GM18511 (cell line): ENCODE measurements at regions not wholly inside any gene's neighbourhood (a gene's known extent, or its start where the extent isn't known, plus 50 kb on each side); places are given as distances from the start of the nearest gene placed in this dataset.
"Not testable (repeated sequence)": the region's sequence is repeated elsewhere in the genome, so short reads cannot be mapped to it uniquely, and the experiment has no call there.

Experiments used
- ATAC-seq: cut with Tn5 transposase; IDR thresholded peaks from one replicate; pipeline ENCODE4 v1.9.1; 2021; ENCODE audit warnings: mild to moderate bottlenecking, moderate library complexity; ENCODE audit not compliant: unreplicated experiment

DNA sequence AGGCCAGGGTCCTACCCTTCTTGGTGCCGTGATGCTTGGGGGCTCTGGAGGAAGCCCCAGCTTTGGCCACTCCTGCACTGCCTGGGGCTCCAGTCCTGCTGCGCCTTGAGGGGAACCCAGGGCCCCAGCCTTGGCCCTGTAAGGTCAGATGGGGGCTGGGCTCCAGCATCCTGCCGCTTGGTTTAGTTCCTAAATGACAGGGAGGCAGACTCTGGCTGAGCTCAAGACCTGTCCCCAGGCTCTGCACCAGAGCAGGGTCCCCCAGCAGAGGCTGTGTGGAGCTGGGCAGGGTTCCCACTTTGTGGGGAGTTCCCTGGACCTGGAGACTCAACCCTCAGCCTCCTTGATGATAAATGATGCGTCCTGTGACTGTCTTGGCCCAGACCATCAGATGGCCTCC, 395.4 kb downstream of the TMEM121 start:
- ATAC-seq, result not testable (repeated sequence)

DNA sequence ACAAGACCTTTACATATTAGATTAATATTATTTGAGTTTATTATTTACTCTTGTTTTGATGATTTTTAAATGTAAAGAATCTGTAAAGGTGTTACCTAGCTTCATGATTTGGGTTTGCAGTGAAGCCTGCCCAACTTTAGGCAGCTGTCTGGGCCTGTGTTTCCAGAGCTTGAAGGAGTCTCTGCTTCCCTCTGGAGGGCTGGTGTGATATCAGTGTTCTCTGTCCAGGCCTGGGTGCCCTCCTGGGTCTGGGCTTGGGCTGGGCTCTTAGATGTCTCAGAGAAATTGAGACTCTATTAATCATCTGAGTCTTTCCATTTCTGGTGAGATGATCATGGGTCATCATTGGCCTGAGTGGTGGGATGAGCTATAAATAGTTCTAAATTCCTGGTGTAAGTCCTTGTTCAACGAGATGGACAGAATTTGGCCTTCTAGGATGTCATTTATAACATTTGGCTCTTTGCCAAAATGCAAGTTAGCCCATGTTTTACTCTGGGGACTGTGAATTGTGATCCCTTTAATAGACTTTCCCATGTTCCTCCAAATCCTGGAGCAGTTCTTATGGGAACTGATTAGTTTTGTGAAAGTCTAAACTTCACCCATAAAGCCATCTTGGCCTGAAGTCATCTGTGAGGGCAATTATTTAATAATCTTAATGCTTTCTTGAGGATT, 397.3 kb downstream of the TMEM121 start:
- not testable (repeated sequence) for ATAC-seq

DNA sequence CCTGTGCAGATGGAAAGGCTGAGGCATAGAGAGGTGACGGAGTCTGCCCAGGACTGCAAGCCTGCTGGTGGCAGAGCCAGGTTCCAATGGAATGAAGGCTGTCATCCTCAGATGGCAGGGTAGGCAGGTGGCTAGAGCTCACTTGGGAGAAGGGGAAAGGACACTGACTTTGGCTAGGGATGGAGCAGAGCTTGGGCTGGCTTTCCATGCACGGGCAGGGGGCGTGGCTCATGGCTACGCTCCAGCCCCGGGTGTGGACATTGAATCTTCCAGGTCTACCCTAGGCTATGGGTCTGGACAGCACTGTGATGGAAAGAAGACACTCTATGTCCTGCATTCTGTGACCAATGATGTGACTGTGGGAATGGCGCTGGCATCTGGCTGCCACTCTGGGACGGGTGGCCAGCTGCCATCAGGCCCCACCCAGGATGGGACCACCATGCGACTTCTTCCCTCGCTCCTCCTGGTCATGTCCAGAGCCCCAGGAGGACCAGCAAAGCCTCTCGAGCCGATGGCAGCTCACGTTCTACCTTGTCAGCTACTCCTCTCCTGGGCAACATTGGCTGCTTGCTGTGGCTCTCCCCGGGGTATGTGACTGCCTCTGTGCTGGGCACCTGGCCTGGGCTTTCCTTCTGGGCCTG, 398.7 kb downstream of the TMEM121 start:
- ATAC-seq, result no peak

DNA sequence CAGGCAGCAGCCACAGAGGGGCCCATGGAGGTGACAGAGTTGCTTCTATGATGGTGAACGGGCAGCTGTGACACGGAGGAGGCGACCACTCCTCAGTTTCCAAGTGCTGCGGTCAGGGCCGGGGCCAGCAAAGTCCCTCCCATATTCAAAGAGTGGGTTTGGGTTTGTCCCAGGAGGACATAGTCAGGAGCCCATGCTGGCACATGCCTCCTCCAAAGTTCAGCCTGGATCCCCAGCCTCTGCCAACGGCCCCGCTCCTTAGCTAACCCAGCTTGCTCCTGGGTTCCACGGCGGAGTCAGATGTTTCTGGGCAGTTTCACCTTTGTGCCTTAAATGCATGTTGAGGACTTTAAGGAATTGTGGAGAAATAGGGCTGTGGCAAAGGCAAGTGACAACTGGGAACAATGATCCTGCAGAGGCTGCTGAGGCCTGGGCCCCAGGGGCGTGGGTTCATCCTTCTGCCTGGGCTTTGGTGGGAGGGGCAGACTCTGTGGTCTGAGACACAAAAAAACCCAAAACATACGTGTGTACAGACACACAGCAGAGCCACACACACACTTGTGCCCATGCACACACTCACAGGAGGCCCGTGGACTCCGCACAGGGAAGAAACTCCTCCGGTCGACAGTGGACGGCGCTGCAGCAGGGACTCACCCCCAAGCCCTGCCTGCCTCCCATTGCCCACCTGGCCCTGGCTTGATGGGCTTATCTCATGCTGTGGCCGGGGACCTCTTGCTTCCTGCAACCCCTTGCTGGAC, 399.4 kb downstream of the TMEM121 start:
- no peak for ATAC-seq

DNA sequence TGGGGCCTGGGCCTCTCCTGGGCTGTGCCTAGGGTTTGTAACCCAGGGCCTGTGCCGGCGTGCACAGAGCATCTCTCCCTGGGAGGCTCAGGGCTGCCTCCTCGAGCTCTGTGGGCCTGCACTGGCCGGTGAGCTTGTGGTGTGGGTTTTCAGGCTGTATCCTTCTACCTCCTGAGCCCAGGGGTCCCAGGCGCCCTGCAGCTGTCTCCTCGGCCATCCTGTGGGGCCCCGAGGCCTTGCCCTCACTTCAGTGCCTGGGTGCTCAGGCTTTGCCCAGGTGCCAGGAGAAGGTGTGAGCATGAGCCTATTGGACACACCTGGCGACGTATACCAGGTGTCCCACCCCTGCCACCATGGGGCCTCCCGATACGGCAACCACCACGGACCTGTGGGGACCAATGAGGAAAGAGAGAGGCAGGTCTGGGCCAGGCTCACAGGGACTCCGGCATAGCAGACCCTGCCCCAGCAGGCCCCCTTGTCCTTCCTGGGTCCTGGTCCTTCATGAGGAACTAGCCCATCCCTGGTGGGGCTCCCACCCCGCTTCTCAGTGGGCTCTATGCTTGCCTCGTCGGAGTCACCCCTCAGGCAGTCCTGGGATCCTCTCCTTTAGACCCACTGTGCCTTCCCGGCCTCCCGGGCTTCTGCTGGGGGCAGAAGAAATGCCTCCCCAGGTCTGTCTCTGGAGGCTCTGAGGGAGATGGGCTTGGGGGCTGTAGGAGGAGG, 400.2 kb downstream of the TMEM121 start:
- ATAC-seq, result no peak

DNA sequence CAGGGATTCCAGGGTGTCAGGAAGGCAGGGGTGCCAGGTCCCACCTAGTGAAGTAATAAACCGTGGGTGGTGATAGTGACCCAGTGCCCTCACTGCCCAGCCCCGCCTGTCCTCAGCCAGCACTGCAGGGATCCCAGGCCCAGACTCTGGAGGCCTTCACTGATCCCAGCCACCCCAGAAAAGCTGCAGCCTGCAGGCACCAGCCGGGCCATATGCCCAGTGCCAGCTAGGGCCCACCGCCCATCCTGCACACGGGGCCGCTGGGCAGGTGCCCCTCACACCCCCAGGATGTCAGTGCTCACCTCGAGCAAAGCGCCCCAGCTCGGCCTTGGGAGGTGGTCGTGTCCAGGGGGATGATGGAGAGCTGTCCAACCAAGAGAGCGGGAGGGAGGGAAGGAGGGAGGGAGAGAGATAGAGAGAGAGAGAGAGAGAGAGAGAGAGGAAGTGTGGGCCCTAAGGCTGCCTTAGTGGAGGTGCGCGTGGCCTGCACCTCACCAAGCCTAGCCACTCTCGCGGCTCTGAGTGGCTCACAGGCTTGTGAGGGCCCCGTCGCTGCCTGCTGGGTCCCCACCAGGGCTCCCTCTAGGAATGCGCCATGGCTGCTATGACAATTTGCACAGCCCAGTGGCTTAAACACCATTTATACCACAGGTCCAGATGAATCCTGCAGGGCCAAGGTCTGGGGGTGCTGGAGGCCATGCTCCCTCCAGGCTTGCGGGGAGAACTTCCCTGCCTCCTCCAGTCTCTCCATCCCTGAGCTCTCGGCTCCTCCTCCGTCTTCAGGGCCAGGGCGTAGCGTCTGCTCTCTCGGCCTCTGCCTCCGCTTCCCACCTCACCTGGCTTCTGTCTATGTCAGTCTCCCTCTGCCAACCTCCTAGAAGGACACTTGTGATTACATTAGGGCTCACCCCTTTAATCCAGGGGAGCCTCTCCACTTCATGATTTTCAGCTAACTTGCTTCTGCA, 401.0 kb downstream of the TMEM121 start:
- no peak for ATAC-seq

DNA sequence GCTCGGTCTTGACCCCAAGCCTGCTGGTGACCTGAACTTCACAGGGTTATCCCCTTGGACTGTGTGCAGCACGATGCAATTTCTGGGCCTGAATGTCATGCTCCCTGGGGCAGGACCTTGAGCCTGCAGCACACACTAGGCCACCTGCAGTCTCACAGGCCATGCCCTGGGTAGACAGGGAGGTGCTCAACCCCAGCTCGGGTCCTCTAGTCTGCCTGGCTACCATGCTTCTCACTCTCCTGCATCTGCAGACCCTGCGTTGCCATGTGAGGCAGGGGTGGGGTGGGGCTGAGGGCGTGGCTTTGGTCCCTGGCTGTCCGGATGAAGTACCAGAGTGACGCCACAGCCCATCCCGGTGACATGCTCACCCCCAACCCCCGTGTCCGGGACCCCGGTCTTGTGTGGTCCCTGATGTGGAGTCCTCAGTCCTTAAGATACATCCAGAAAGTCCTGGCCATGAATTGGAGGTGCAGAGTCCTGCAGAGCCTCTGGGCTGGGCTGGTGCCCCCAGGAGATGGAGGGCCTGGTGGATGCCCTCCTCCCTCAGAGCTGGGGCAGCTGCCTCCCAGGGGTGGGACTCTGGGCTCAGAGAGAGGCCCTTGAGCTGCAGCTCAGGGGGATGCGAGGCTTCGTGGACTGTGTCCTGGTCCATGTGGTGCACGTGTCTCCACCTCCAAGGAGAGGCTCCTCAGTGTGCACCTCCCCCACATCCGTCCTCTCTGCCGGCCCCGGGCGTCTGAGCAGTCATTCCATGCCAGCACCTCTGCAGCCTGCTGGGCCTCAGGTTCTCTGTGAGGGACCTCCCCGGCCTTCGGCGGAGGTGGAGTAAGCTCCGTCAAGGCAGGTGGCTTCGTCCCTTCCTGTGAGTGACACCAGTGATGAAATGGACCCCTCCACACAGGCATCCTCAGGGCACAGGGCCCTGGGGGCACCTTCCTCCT, 402.1 kb downstream of the TMEM121 start:
- ATAC-seq, result not testable (repeated sequence)

DNA sequence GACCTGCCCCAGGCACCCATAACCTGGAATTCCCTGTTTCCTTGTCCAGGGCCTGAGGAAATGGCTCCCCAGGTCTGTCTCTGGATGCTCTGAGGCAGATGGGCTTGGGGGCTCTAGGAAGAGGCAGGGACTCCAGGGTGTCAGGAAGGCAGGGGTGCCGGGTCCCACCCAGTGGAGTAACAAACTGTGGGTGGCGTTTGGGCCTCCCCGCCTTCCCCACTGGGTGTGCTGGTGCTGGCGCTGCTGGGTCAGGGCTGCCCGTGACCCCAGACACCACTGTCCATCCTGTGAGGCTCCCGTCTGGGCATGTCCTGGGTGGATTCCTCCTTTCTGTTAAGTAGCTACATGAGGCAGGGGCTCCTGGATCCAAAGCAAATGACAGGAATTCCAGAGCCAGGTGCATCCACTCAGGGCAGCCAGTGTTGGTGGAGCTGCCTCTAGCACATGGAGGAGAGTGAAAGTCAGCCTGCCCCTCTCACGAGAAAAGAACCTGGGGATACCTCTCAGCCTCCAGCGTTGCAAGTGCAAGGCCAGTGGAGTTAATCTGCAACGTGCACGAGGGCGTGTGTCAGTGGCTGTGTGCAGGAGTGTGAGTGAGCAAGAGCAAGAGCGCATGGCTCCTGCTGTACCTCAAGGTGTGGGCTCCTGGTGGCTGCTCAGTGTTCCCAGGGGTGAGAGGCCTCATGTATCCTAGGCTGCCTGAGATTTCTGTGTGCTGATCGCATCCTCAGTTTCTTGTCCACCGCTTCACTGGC, 403.1 kb downstream of the TMEM121 start:
- ATAC-seq, result no peak

DNA sequence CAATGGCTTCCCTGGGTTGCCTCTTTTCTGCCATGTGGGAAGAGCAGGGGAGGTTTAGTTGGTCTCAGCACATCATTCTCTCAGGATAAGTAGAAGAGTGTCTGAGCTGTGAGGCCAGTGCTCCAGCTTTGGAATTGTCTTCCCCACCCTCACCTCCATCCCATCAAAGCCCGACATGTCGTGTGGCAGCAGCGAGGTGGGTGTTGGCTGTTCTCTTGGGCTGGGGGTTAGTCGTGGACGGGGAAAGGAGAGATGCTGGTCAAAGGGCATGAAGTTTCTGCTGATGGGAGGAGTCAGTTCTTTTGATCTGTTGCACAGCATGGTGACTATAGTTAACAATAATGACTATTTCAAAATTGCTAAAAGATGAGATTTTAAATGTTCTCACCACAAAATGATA, 404.2 kb downstream of the TMEM121 start:
- no peak for ATAC-seq

DNA sequence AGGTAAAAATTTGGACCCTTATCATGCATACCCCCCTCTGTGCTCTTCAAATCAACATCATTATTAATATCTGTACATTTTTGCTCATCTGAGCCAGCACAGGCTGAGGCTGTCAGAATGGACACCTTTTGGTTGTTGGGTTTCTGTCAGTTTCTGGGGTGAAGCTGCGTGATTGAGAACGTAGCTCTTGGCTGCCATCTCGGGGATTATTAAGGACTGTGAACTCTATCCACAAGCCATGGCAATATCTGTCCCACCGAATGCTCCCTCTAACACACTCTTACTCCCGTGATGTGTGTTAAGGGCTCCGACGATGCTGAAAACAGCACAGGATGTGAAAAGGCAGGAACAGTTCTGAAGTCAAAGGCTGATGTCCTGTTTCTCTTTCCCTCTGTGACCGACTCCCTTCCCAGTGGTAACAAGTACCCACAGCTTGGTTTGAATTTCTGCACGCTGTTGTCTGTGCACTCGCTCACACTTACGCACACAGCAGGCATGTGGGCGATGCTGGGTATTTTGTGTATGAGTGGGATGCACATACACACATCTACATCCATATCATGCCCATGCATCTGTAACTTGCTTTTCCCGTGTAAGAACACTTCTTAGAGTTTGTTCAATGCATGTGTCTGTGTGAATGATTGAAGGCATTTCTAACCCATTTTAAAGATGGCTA, 405.6 kb downstream of the TMEM121 start:
- no peak for ATAC-seq

DNA sequence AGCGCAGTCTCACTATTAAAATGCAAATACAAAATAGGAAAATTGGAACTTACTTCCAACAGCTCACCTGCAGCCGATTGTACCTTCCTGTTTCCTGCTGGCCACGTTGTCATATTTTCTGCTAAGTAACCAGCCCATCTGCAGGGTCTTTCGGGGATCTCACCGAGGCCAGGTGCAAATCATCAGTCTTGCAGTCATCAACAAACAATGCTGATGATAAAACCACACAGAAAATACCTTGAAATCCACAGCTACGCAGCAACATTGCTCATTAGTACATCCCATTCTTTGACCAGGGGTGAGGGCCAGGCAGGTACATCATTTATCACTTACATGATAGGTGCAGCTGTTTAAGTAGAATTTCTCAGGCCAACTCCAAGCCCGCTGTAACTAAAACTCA, 406.9 kb downstream of the TMEM121 start:
- no peak for ATAC-seq

DNA sequence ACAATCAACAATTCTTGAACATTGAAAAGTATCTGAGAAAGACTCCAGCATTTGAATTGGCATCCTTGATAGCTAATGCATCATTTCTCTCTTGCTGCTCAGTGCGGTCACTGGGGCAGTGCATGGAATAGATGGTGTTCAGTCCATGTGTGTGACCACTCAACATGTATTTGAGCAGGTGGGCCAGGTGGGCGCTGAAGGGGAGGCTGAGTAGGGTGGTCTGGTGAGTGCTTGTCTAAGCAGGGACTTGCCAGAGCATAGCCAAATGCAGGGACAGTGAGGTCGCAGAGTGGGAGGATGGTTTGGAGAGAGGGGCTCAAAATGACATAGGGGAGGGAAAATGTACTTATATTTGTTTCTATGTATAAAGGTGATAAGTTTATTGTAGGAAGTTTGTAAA, 409.0 kb downstream of the TMEM121 start:
- no peak for ATAC-seq

DNA sequence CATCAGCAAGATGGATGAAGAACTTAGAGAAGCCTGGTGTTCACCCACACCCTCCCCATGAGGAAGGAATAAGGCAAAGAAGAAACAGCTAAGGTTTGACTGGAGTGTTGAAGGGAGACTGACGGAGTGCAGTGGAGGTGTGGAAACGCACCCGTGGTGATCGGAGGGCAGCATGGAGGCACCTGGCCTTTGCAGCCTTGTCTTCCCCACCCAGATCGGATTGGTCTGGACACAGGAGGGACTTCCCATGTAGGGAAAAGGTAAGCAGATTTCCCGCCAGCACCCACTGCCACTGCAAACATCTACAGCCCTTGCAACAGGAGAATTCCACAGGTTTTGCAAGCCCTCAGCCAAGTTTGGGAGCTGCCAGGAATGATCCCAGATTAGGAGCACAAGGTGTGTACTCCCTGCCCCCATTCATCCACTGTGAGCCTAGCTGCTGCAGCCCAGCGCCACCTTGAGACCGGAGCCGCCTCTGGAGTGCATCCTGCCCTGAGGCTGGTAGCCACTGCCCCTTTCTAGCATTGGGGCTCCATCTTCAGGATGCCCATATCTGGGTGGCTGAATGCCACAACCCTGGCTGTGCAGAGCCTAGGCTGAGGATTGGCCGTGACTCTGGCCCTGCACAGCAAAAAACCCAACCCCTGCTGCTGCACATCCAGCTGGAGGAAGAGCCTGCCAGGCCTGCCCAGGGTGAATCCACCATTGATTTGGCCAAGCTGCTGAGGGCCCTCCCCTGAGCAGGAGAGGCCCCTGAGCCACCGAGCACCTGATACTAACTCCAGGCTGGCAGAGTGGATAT, 411.1 kb downstream of the TMEM121 start:
- ATAC-seq, result no peak

DNA sequence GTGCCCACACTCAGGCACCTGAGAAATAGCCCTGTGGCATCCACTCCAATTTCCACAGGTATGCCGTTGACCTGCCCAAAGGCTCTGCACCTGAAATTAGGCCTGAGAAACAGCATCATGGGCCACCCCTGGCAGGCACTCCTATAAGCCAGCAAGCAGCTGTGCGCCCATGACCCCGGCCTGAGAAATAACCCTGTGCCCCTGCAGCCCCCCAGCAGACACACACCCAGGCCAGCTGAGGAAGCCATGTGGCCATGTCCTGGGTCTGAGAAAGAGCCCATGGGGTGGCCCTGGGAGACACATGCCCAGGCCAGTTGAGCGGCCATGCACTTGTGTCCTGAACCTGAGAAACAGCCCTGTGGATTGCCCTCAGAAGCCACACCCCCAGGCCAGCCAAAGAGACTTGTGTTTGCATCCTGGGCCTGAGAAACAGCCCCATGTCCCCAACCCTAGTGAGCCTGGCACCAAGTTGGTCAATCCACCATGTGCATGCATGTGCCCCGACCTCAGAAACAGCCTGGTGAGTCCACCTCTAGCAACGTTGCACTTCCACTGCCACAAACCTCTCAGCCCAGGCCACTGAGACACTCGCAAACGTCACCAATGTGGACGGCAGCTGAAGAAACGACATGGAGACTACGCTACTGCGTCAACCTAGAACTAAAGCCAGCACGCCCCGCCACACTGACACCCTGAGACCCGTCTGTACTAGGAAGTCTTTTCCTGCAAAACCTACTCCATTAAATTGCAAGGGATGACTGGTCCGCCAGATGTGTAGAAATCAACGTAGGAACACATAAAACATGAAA, 411.9 kb downstream of the TMEM121 start:
- ATAC-seq, result no peak

DNA sequence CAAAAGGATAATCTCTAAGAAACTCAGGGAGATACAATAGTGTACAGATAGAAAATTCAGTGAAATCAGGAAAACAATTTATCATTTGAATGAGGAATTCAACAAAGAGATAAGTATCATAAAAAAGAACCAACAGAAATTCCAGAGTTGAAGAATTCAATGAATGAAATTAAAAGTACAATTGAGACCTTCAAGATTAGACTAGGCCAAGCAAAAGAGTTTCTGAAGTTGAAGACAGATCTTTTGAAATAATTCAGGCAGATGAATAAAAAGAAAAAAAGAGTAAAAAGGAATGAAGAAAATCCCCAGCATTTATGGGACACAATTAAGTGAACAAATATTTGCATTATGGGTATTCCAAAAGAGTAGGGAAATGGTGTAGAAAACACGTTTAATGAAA, 412.6 kb downstream of the TMEM121 start:
- no peak for ATAC-seq

DNA sequence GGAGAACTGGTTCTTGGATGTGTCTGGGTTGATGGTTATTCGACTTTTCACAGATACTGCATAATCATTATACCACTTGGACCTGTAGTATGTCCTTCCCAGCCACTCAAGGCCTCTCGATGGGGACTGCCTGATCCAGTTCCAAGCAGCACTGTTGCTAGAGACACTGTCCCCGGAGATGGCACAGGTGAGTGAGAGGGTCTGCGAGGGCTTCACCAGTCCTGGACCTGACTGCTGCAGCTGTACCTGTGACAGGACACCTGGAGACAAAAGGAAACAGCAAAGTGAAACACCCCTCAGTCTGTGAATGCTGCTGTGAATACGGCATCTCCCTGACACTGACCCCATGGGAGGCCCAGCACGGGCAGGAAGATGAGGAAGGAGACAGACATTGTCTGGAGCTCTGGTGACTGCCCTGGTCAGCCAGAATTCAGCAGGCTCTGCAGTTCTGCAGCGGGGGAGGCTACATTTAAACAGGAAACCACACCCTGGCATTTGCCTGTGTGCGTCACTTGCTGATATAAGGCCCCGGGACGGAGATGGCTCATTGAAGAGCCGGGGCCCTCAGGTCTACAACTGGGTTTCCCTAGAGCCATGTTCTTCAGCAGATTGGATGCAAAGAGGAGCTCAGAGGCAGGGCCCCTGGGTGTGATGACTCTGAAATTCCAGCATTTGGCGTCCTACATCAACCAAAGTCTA, 413.6 kb downstream of the TMEM121 start:
- ATAC-seq, result no peak
